GM12878 (cell line): ENCODE measurements at regions not wholly inside any gene's neighbourhood (a gene's known extent, or its start where the extent isn't known, plus 50 kb on each side); places are given as distances from the start of the nearest gene placed in this dataset.

ENCODE experiments used
- ATAC-seq: fragments of 200-7000 bp; cut with Tn5 transposase; 3 replicates; pipeline ENCODE4 v1.9.1; 2020; ENCODE audit warnings: mild to moderate bottlenecking, moderate library complexity
- BruUV-seq: library from RNA; stranded (reverse); fragments of 400-500 nt; replicated peaks from 2 replicates; lab custom pipeline; 2021; lab: Mats Ljungman, UMichigan
- CTCF ChIA-PET: fragments of 300-600 bp; sonication (Branson Sonifier 250); formaldehyde crosslinking; extraction: SDS; loops from one replicate; lab custom pipeline; 2021; ENCODE audit warnings: inconsistent platforms; lab: Yijun Ruan, JAX
- POLR2A ChIA-PET: fragments of 350-600 bp; formaldehyde crosslinking; extraction: SDS; loops from one replicate; lab custom pipeline; 2021; ENCODE audit warnings: inconsistent platforms; lab: Charles Lee
- RAD21 ChIA-PET: fragments of 300-600 bp; sonication (Branson Sonifier 250); formaldehyde crosslinking; loops from one replicate; lab custom pipeline; 2023; ENCODE audit warnings: antibody characterized with exemption; ENCODE audit not compliant: unreplicated experiment; lab: Charles Lee
- SMC1A ChIA-PET: fragments of 300-600 bp; sonication (Branson Sonifier 250); formaldehyde crosslinking; loops from one replicate; lab custom pipeline; 2023; ENCODE audit not compliant: unreplicated experiment, uncharacterized antibody; lab: Charles Lee
- DNase-seq: peaks from one replicate; pipeline ENCODE4 v3.0.0-alpha.2; 2011; ENCODE audit warnings: low read depth, low spot score
- FAIRE-seq: peaks from 3 replicates; lab custom pipeline; 2011; peaks lifted over from hg19 to GRCh38; lab: Jason Lieb, UNC
- H2AFZ ChIP-seq: 2 replicates; pipeline ENCODE4 v1.6.0; 2011; ENCODE audit warnings: low read depth, low read length, control low read depth; ENCODE audit not compliant: control insufficient read depth
- H3K27ac ChIP-seq: 2 replicates; pipeline ENCODE4 v1.5.1; 2011; ENCODE audit warnings: control low read depth; ENCODE audit not compliant: control insufficient read depth, insufficient read depth
- H3K27me3 ChIP-seq, 2 experiments: replicated peaks in 1 of 2; 2 replicates each; pipeline versions ENCODE4 v1.6.0 to v1.6.1; 2011; ENCODE audit warnings: low read length in 1 of 2; ENCODE audit not compliant: control insufficient read depth in 2 of 2, insufficient read depth in 2 of 2
- H3K36me3 ChIP-seq, 2 experiments: 2 replicates each; pipeline ENCODE4 v1.5.1; 2011; ENCODE audit warnings: low read length in 1 of 2; ENCODE audit not compliant: control insufficient read depth in 2 of 2, insufficient read depth in 2 of 2
- H3K4me1 ChIP-seq: 2 replicates; pipeline ENCODE4 v1.6.1; 2011; ENCODE audit warnings: mild to moderate bottlenecking, low read length, moderate library complexity, mixed read lengths; ENCODE audit not compliant: control insufficient read depth, insufficient read depth
- H3K4me2 ChIP-seq: 2 replicates; pipeline ENCODE4 v1.6.0; 2011; ENCODE audit warnings: control low read depth; ENCODE audit not compliant: control insufficient read depth, insufficient read depth
- H3K4me3 ChIP-seq: fragments of 200-600 bp; sonication (generic); 2 replicates; pipeline ENCODE4 v1.5.1; 2016
- H3K79me2 ChIP-seq: 2 replicates; pipeline ENCODE4 v1.6.0; 2011; ENCODE audit warnings: low read length; ENCODE audit not compliant: control insufficient read depth, insufficient read depth
- H3K9ac ChIP-seq: 2 replicates; pipeline ENCODE4 v1.8.0; 2011; ENCODE audit warnings: low read length, control low read depth, mixed read lengths; ENCODE audit not compliant: control insufficient read depth, insufficient read depth
- H3K9me3 ChIP-seq: replicated peaks from 3 replicates; pipeline ENCODE4 v1.5.1; 2011; ENCODE audit warnings: mild to moderate bottlenecking, low read length; ENCODE audit not compliant: control insufficient read depth, insufficient read depth
- H4K20me1 ChIP-seq: 2 replicates; pipeline ENCODE4 v1.6.0; 2011; ENCODE audit not compliant: control insufficient read depth, insufficient read depth
- CBX5 ChIP-seq: sonication (generic); IDR thresholded peaks from 2 replicates; pipeline ENCODE4 v1.6.1; 2016; ENCODE audit warnings: low read depth, moderate library complexity, mild to moderate bottlenecking, inconsistent platforms
- CREM ChIP-seq: IDR thresholded peaks from 2 replicates; pipeline ENCODE4 v1.6.1; 2014; ENCODE audit warnings: antibody characterized with exemption, low read depth
- HDGF ChIP-seq: fragments of 450-650 bp; IDR thresholded peaks from 2 replicates; pipeline ENCODE4 v1.6.1; 2016; ENCODE audit warnings: antibody characterized with exemption
- PKNOX1 ChIP-seq: fragments of 450-650 bp; IDR thresholded peaks from 2 replicates; pipeline ENCODE4 v1.6.1; 2016; ENCODE audit warnings: mild to moderate bottlenecking
- SP1 ChIP-seq: IDR thresholded peaks from one replicate; pipeline ENCODE4 v1.6.1; 2011; ENCODE audit warnings: low read depth, low read length
- USF2 ChIP-seq: IDR thresholded peaks from 2 replicates; pipeline ENCODE4 v1.6.1; 2011; ENCODE audit warnings: low read depth, low read length, improper control_type of control experiment, borderline replicate concordance
- WRNIP1 ChIP-seq: IDR thresholded peaks from 2 replicates; pipeline ENCODE4 v1.6.1; 2011; ENCODE audit warnings: low read depth, low read length, improper control_type of control experiment, borderline replicate concordance
- ZBTB40 ChIP-seq: fragments of 450-650 bp; IDR thresholded peaks from 2 replicates; pipeline ENCODE4 v1.6.1; 2016; ENCODE audit warnings: mild to moderate bottlenecking, moderate library complexity, borderline replicate concordance
- ZSCAN29 ChIP-seq: fragments of 450-650 bp; IDR thresholded peaks from 2 replicates; pipeline ENCODE4 v1.6.1; 2017; ENCODE audit warnings: mild to moderate bottlenecking, moderate library complexity
- WGBS: methylation state at CpG from one replicate; pipeline ENCODE4 v1.1.6; 2016; ENCODE audit warnings: low lambda C conversion rate; ENCODE audit not compliant: insufficient replicate concordance, insufficient coverage; ENCODE audit errors: missing lambda C conversion rate; 5-methylcytosine and 5-hydroxymethylcytosine counted together
- in situ Hi-C: fragments of 300-500 bp; cut with MboI; formaldehyde crosslinking; loops from 9 replicates; pipeline ENCODE4 v1.14.3; 2018; ENCODE audit warnings: mixed read lengths
- intact Hi-C: fragments of 100-400 bp; cut with micrococcal nuclease; formaldehyde crosslinking; loops from one replicate; pipeline ENCODE4 v1.14.2; 2022; ENCODE audit not compliant: unreplicated experiment
- TF ChIP-seq, protein P1 (sequence below): IDR thresholded peaks from 2 replicates; pipeline ENCODE4 v1.6.1; 2012; ENCODE audit warnings: mild to moderate bottlenecking, low read depth, low read length
- TF ChIP-seq, protein P2 (sequence below): fragments of 450-650 bp; IDR thresholded peaks from 2 replicates; pipeline ENCODE4 v1.6.1; 2017; ENCODE audit warnings: low read depth, mild to moderate bottlenecking, moderate library complexity

- TF ChIP-seq, protein P1, sequence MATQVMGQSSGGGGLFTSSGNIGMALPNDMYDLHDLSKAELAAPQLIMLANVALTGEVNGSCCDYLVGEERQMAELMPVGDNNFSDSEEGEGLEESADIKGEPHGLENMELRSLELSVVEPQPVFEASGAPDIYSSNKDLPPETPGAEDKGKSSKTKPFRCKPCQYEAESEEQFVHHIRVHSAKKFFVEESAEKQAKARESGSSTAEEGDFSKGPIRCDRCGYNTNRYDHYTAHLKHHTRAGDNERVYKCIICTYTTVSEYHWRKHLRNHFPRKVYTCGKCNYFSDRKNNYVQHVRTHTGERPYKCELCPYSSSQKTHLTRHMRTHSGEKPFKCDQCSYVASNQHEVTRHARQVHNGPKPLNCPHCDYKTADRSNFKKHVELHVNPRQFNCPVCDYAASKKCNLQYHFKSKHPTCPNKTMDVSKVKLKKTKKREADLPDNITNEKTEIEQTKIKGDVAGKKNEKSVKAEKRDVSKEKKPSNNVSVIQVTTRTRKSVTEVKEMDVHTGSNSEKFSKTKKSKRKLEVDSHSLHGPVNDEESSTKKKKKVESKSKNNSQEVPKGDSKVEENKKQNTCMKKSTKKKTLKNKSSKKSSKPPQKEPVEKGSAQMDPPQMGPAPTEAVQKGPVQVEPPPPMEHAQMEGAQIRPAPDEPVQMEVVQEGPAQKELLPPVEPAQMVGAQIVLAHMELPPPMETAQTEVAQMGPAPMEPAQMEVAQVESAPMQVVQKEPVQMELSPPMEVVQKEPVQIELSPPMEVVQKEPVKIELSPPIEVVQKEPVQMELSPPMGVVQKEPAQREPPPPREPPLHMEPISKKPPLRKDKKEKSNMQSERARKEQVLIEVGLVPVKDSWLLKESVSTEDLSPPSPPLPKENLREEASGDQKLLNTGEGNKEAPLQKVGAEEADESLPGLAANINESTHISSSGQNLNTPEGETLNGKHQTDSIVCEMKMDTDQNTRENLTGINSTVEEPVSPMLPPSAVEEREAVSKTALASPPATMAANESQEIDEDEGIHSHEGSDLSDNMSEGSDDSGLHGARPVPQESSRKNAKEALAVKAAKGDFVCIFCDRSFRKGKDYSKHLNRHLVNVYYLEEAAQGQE, result no peak
- no peak for TF ChIP-seq ZSCAN29
- no peak for TF ChIP-seq CBX5
- TF ChIP-seq, all 136 proteins: peak for 0
These were observed 63.0 kb upstream of the ID3 start (continued) for GRCh38 chr1:23622284-23622683.

GRCh38 chr1:23620605-23621004 is 61.3 kb upstream of the ID3 start:
- Histone ChIP-seq H3K4me1 (peaks cover 37% of the 10 kb centered on the region), H4K20me1 (no peaks in the 10 kb centered on the region), H3K4me3 (no peak overlapping the region), H2AFZ (no peak overlapping the region), H3K4me2 (peak overlapping the region; percentile 95), H3K9ac (no peak overlapping the region), H3K9me3 (no peaks in the 10 kb centered on the region), H3K27me3 (no peaks in the 10 kb centered on the region), H3K27ac (peak overlapping the region; percentile 51), H3K36me3 (no peaks in the 10 kb centered on the region), H3K79me2 (no peaks in the 10 kb centered on the region)
- POLR2A ChIA-PET, result interaction anchor here (0.5 to 5.8 kb wide), 14 partner anchors 10 to 92 kb away, joined by 3 to 55 read pairs (median 6); partner anchors contain the start of gene ID3
- CTCF ChIA-PET, result interaction anchor here (1.0 to 5.1 kb wide), 12 partner anchors 12 to 127 kb away, joined by 3 to 34 read pairs (median 6); partner anchors contain the start of gene ID3
- ATAC-seq (no peak), FAIRE-seq (no peak), DNase-seq (no peak)
- no TSS peak for BruUV-seq
- in situ Hi-C loops, result no loop called here
- 92% methylated on average over 5 of the region's 5 CpGs for WGBS
- SMC1A ChIA-PET, result interaction anchor here (0.9 to 3.9 kb wide), 17 partner anchors 9 to 101 kb away, joined by 3 to 27 read pairs (median 4); partner anchors contain the start of gene ID3
- intact Hi-C loops, result no loop called here
- RAD21 ChIA-PET, result interaction anchor here (0.8 to 4.0 kb wide), 16 partner anchors 10 to 96 kb away, joined by 3 to 26 read pairs (median 6); no protein-coding TSS in a partner anchor
- TF ChIP-seq PKNOX1 (no peak), HDGF (no peak; the same call in 1 of the 2 replicates), SP1 (no peak), CREM (no peak), WRNIP1 (no peak), ZBTB40 (no peak), USF2 (no peak)
- TF ChIP-seq, protein P2, sequence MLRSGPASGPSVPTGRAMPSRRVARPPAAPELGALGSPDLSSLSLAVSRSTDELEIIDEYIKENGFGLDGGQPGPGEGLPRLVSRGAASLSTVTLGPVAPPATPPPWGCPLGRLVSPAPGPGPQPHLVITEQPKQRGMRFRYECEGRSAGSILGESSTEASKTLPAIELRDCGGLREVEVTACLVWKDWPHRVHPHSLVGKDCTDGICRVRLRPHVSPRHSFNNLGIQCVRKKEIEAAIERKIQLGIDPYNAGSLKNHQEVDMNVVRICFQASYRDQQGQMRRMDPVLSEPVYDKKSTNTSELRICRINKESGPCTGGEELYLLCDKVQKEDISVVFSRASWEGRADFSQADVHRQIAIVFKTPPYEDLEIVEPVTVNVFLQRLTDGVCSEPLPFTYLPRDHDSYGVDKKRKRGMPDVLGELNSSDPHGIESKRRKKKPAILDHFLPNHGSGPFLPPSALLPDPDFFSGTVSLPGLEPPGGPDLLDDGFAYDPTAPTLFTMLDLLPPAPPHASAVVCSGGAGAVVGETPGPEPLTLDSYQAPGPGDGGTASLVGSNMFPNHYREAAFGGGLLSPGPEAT, result no peak
